ENCODE measurements at regions not wholly inside any gene's neighbourhood (a gene's known extent, or its start where the extent isn't known, plus 50 kb on each side); places are given as distances from the start of the nearest gene placed in this dataset.
"Not testable (repeated sequence)": the region's sequence is repeated elsewhere in the genome, so short reads cannot be mapped to it uniquely, and the experiment has no call there.

- no peak overlapping the region for H3K4me3 ChIP-seq
- no peak overlapping the region for H3K27ac ChIP-seq
- no peaks in the 10 kb centered on the region for H3K9me3 ChIP-seq
- 71 to 85% (median 74%) methylated on average over 4 of the region's 4 CpGs for WGBS, 5 donors
- TF ChIP-seq CTCF (IDR thresholded peaks at IDR 0.05) (no peak), EP300 (IDR thresholded peaks at IDR 0.05) (no peak), POLR2A (IDR thresholded peaks at IDR 0.05) (no peak), POLR2AphosphoS5 (IDR thresholded peaks at IDR 0.05) (no peak)
- H3K27me3 ChIP-seq = no peaks in the 10 kb centered on the region
- no peak for DNase-seq
- no peaks in the 10 kb centered on the region for H3K36me3 ChIP-seq
- intact Hi-C loops (cut with DNase I; ENCODE audit: low total_unique reads) = no loop called here
- no peaks in the 10 kb centered on the region for H3K4me1 ChIP-seq
Observed at GRCh38 chr6:53426667-53427270, 78.0 kb upstream of the ELOVL5 start.

GRCh38 chr6:53426117-53426516, 77.4 kb upstream of the ELOVL5 start:
- no peaks in the 10 kb centered on the region for H3K27me3 ChIP-seq
- no peak for DNase-seq
- no peaks in the 10 kb centered on the region for H3K4me1 ChIP-seq
- H3K4me3 ChIP-seq = no peak overlapping the region
- intact Hi-C loops (cut with DNase I; ENCODE audit: low total_unique reads) = no loop called here
- TF ChIP-seq CTCF (IDR thresholded peaks at IDR 0.05) = no peak
- no peak for TF ChIP-seq POLR2A (IDR thresholded peaks at IDR 0.05)
- TF ChIP-seq EP300 (IDR thresholded peaks at IDR 0.05) = no peak
- no peak for TF ChIP-seq POLR2AphosphoS5 (IDR thresholded peaks at IDR 0.05)
- WGBS, 5 donors = 86 to 94% (median 89%) methylated on average over 3 of the region's 3 CpGs
- no peaks in the 10 kb centered on the region for H3K36me3 ChIP-seq
- H3K9me3 ChIP-seq = no peaks in the 10 kb centered on the region
- no peak overlapping the region for H3K27ac ChIP-seq

GRCh38 chr6:53424976-53425718, 76.4 kb upstream of the ELOVL5 start:
- H3K4me3 ChIP-seq = no peak overlapping the region

GRCh38 chr6:53424300-53424699, 75.5 kb upstream of the ELOVL5 start:
- H3K4me3 ChIP-seq = no peak overlapping the region
- H3K9me3 ChIP-seq = no peaks in the 10 kb centered on the region
- no peaks in the 10 kb centered on the region for H3K4me1 ChIP-seq
- no peak for TF ChIP-seq POLR2A (IDR thresholded peaks at IDR 0.05)
- TF ChIP-seq EP300 (IDR thresholded peaks at IDR 0.05) = no peak
- no peak for TF ChIP-seq POLR2AphosphoS5 (IDR thresholded peaks at IDR 0.05)
- no peak for TF ChIP-seq CTCF (IDR thresholded peaks at IDR 0.05)
- no peak for DNase-seq
- intact Hi-C loops (cut with DNase I; ENCODE audit: low total_unique reads) = no loop called here
- no peaks in the 10 kb centered on the region for H3K36me3 ChIP-seq
- no peaks in the 10 kb centered on the region for H3K27me3 ChIP-seq
- H3K27ac ChIP-seq = no peak overlapping the region

More at GRCh38 chr6:53424976-53425718, 76.4 kb upstream of the ELOVL5 start:
- H3K9me3 ChIP-seq = no peaks in the 10 kb centered on the region
- DNase-seq = no peak
- no peaks in the 10 kb centered on the region for H3K27me3 ChIP-seq
- no peak overlapping the region for H3K27ac ChIP-seq
- no peaks in the 10 kb centered on the region for H3K4me1 ChIP-seq
- no peaks in the 10 kb centered on the region for H3K36me3 ChIP-seq
- intact Hi-C loops (cut with DNase I; ENCODE audit: low total_unique reads) = no loop called here
- WGBS, 5 donors = 71 to 82% (median 74%) methylated on average over 9 of the region's 9 CpGs
- TF ChIP-seq POLR2A (IDR thresholded peaks at IDR 0.05) = no peak
- TF ChIP-seq EP300 (IDR thresholded peaks at IDR 0.05) = no peak
- no peak for TF ChIP-seq CTCF (IDR thresholded peaks at IDR 0.05)
- TF ChIP-seq POLR2AphosphoS5 (IDR thresholded peaks at IDR 0.05) = no peak

GRCh38 chr6:53423560-53423959, 74.8 kb upstream of the ELOVL5 start:
- intact Hi-C loops (cut with DNase I; ENCODE audit: low total_unique reads); H3K27ac ChIP-seq; DNase-seq; H3K27me3 ChIP-seq; H3K9me3 ChIP-seq; H3K4me3 ChIP-seq; H3K36me3 ChIP-seq; H3K4me1 ChIP-seq: not testable (repeated sequence)
